NCI-H146 treated with DMSO at 0.1 percent for 48 hours (cell line): ENCODE measurements at regions not wholly inside any gene's neighbourhood (a gene's known extent, or its start where the extent isn't known, plus 50 kb on each side); places are given as distances from the start of the nearest gene placed in this dataset.
"Not testable (repeated sequence)": the region's sequence is repeated elsewhere in the genome, so short reads cannot be mapped to it uniquely, and the experiment has no call there.

Experiments
- DNase-seq: peaks from one replicate; lab custom pipeline; 2025; ENCODE audit not compliant: unreplicated experiment; lab: John Stamatoyannopoulos, UW

DNA sequence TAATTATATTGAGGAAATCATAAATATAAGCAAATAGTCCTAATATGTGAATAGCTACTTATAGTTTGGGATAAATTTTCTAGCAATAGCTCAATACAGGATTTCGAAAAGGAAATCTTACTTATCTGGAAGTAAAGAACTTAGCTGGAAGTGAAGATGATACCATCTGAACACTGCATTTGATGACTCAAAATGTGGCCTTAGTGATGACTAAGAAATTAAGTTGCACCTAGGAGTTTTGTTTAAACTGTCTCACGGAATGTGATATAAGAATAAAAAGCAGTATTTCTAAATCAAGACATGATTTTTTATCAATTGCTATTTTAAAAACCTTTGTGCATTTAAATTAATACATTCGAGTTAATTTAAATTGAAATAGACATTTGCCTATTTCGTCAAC, 91.2 kb downstream of the EOMES start:
- no peak for DNase-seq

DNA sequence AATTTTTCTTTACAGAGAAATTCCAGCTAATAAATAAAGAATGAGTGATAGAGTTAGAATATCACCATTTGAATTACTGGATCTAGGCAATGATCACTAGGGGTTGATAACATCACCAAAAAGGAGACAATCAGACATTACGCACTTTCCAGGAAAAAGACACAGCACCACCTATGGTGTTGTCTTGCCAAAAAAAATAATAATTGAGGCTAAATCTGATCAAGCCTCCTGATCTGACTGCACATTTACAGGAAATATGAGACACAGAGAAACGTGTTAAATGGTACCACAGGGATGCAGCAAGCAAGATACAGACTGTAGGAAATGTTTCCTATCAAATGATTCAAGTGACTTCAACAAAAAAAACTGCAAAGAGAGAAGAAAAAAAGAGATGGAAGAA, 92.8 kb downstream of the EOMES start:
- no peak for DNase-seq

DNA sequence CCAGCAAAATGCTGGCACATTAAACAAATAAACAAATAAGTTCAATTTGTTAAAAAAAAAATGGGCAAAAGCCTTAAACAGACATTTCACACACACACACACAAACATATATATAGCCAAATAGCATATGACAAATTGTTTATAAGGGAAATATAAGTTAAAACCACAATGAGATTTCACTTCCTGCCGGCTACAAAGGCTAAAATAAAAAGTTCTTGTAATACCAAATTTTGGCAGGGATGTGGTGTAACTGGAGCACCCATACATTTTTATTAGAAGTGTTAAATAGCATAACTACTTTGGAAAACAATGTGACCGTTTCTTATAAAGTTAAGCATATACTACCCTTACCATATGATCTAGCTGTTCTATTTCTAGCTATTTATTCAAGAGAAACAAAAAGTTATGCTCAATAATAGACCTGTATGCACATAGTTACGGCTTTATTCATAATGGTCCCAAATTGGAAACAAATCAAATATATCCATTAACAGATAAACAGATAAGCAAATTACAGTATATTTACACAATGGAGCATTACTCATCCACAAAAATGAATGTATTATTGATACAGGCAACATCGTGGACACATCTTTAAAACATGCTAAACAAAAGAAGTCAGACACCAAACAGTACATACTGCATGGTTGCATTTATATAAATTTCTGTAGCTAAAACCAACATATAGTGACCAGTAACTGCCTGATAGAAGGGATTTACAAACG, 93.9 kb downstream of the EOMES start:
- DNase-seq, result no peak

DNA sequence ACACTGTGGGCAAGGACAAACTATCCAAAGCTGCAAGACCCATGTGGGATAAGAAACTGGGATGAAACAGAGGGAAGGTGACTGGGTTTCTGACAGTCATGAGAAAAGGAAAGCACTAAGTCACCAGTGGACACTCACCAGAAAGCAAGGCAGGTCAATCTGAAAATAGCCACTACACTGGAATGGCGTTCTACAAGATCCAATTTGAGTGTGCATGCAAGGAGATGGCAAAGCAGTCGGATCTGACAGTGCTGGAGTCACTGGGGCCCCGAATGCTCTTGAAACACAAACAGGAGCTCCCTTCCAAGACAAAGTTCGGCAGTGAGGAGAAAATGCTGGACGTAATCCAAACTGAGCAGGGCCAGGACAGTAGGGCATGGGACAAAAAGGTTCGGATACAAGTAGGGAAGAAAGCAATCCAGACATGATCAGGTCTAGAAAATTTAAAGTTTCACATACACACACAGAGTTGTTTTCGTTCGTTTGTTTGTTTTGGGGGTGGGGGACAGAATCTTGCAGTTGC, 95.5 kb downstream of the EOMES start:
- no peak for DNase-seq

DNA sequence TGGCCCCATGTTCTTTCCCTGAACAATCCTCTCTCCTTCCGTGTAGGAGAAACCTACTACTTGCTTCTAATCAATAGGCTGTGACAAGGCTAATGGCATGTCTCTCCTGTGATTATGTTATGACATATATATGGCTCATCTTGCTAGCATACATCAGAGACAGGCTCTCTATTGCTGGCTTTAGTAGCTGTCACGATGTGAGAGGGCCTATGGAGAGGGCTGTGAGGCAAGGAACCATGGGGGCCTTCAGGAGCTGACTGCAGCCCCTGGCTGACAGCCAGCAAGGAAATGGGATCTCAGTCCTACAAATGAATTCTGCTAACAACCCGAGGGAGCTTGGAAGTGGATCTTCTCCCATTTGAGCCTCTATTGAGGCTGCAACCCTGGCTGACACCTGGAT, 96.3 kb downstream of the EOMES start:
- no peak for DNase-seq

DNA sequence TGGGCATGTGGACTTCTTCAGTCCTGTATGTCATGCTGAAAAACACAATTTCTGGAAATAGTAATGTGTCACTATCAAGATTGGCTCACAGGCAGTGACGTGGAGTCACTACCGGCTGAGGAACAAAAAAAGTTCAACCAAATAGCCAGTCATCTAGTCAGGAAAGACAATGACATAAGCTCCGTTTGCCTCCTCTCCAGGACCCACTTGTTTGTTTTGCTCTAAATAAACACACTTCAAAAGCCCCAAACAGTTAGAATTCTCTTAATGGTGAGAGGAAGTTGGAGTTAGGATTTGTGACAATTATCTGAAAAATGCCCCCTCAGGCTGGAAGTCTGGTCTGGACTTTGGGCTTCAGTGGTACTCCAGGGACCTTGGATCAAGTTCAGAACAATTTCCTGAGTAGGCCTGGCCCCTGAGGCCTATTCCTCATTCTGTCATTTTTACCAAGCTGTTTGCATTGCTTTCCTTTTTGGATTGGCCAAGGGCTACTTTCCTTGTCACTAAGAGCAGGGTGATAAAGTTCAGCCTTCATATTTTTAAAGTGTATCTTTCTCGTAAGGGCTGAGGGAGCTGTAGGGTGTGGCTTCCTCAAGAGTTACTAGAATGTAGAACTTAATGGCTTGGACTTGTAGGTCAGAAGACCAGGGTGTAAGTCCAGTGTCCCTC, 98.9 kb downstream of the EOMES start:
- no peak for DNase-seq

DNA sequence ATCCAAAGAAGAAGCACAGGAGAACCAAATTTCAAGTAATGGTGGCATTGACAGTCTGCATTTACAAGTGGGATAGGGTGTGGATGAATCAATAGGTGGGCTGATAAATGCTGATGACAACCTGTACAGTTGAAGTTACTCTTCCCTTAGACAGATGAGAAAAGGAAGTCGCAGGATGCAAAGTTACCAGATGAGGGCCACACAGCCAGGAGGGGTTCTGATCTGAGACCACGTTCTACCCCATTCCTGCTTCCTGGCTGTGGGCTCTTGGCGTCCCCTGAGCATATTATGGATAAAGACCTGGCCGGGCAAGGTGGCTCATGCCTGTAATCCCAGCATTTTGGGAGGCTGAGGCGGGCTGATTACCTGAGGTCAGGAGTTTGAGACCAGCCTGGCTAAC, 104.6 kb downstream of the EOMES start:
- no peak for DNase-seq

DNA sequence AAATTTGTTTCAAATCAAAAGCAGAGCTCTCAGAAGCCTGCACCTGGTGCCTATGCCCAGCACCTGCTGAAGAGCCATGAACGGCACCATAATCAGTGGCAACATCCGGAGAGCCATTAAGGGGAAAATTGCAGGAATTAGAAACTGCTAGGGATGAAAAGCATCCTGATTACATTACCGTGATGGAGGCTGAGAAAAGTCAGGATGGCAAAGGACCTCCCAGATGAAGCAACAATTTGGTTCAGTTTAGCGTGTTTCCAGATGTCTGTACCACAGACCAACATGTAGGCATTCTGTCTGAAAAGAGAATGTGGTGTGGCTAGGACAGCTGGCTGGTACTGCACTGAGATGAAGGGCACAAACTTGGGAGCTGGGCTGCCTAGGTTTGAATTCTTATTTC, 106.1 kb downstream of the EOMES start:
- DNase-seq, result peak; percentile 50

DNA sequence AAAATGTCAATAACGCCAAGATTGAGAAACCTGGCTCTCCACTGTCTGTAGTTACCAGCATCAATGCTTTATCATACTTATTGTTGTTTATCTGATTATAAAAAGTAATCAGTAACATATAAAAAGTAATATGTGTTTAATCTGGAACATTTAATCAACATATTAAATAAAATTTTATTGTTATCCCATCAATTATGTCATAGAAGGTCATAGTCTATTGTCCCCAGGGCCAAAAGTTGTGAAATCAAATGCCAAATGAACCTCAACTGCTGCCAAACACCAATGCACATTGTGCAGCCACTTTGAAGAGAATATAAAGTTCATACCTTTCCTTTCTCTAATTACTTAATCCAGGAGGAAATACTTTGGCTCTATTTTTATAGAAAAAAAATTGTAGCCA, 106.6 kb downstream of the EOMES start:
- DNase-seq, result no peak

DNA sequence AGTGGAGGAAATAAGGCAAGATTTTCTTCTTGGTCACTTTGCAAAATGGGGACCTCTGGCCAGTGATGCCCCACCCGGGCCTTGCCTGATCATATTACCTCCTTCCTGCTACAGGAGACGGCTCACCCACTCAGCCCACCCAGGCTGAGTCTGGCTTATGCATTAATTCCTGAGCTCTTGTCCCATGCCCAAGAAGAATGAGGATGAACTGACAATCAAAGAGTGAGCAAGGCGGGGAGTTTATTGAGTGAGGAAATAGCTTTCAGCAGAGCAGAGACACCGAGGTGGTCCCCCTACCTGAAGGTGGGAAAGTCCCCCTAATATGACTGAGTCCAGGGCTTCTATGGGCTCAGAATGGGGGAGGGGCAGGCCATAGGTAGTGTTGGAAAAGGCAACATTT, 107.5 kb downstream of the EOMES start:
- DNase-seq, result no peak

DNA sequence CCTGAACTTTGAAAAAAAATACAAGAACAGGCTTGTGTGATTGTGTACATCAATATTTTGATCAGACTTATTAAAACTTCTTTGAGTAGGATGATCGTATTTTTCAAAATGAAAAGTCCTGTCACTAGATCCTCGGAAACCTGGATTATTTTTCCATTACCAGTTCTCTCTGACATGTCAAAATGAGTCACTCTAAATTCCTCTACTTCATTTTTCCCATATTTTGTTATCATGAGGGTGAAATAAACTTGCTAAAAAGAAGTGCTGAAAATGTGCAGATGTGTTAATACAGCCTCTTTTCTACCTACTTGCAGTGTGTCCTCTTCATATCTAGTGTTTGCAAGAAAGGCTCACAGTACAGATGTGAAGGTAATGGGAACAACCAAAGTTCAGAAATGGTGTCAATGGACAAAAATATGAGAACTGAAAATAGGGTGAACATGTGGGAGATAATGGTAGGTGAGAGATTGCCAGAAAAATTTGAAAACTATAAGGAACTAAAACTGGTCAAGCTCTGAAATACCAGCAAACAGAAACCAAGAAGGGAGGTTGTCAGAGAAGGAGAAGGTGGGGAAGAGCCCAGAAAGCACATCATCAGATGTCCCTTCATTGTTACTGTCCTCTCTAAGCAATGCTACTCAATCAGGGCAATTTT, 108.2 kb downstream of the EOMES start:
- no peak for DNase-seq

DNA sequence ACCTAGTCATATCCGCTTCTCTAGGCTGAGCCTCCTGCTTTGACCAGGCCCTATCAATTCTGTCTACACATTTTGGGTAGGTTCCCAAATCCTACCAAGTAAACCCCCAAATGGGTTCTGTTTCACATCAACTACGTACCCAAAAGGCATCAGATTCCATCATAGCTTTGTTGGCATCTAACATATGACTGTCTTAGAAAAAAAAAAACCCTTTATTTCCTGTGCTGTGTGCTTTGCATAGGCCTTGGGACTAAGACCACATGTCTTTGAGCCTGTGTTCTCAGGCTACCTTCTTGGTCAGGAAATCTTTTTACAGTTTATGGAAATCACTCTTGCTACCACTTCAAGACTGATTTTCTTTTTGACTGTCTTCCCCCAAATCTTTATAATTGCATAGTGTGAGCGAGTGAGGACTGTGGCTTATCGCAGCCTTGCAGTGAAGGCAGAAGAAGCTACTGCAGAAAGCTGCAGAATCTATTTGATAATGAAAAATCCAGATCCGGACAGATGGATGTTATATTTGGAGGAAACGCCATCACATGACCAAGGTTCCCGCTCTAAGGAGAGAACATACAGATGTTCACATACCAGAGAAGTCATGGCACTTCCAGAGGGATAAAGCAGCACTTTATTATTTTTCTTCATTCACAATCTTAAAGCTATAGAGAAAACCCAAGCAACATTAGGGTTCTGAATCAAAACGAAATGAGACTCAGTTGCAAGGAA, 111.2 kb downstream of the EOMES start:
- no peak for DNase-seq

DNA sequence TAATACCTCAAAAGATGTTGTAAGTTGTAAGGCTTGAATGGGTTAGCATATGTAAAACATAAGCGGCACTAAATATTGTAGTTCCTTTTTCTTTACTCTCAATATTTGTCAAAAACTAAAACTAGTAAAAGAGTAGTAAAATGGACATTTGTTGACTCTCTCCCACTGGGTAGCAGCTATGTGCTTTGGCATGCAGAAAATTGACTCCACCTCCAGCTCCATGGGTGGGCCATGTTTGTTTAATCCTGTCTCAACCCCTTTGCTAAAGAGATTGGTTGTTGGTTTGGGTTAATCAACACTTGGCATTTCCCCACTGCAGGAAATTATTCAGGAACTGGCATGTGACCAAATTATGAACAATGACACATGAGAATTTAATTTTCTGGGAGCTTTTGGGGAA, 114.8 kb downstream of the EOMES start:
- DNase-seq, result no peak

DNA sequence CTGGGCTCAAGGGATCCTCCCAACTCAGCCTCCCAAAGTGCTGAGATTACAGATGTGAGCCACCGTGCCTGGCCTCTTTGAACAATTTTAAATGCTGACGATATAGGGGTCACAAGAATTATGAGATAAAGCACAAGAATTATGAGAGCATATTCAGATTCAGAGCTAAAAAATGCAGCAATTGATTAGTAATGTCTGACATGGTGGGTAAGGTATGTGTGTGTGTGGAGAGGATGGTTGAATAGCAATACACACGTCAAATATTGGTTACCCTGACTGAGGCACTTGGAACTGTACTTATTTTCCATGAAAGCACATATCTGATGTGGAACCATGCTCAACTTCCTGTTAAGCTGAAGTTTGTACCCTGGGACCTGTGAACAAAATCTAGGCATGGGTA, 115.6 kb downstream of the EOMES start:
- DNase-seq, result no peak

DNA sequence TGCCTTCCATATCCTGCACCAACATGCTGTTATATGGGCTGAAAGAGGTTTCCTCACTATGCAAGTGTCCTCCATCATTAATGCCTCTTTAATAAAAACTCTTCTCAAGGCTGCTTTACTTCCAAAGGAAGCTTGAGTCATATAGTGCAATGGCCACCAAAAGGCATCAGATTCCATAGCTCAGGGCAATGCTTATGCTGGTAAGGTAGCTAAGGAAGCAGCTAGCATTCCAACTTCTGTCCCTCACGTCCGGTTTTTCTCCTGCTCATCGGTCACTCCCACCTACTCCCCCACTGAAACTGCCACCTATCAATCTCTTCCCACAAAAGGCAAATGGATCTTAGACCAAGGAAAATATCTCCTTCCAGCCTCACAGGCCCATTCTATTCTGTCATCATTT, 117.1 kb upstream of the SLC4A7 start:
- not testable (repeated sequence) for DNase-seq

DNA sequence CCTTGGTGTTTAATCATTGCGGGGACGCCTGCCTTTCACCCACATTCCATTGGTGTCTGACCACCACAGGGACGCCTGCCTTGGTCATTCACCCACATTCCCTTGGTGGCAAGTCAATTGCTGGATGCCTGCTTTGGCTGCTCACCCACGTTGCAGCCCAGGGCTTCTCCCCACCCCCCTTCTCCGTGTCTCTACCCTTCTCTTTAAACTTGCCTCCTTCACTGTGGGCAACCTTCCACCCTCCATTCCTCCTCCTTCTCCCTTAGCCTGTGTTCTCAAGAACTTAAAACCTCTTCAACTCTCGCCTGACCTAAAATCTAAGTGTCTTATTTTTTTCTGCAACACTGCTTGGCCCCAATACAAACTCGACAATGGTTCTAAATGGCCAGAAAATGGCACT, 115.6 kb upstream of the SLC4A7 start:
- not testable (repeated sequence) for DNase-seq

DNA sequence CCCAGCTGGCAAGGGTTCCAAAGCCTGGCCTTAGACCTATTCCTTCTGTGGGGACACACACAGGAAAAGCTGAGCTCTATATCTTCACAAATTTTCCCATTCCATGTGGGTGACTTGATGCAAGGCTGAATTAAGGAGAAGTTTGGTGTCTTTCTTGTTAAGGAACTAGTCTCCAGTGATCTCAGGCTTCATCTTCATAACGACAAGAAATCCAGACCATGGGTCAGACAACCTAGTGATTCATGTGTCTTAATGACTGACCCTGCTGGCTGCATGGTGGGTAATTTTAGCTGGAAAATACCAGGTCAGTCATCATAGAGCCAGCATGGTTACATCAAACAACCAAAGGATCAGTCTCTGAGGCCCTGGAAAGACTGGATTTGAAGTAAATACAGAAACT, 112.7 kb upstream of the SLC4A7 start:
- DNase-seq, result no peak

DNA sequence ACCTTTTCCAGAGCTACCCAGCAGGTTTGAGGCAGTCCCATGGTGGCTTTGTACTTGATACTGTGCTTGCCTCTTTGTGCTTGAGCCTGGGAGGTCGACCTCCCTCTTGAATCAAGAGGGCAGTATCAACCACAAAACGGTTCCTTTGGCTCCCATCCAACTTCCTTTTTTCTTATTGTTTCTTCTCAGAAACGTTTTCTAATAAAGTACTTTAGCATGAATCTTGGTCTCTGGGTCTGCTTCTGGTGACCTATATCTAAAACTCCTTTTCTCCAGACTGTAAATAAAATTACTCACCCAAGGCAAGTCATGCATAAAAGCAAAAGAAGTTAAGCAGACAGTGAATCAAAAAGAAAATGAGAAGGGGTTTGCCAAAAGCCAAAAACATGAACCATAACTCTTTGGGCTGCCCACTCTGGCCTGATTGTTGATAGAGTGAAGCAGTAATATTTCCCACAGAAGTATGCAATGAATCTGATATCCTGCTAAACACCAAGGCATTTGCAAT, 112.2 kb upstream of the SLC4A7 start:
- DNase-seq, result no peak

DNA sequence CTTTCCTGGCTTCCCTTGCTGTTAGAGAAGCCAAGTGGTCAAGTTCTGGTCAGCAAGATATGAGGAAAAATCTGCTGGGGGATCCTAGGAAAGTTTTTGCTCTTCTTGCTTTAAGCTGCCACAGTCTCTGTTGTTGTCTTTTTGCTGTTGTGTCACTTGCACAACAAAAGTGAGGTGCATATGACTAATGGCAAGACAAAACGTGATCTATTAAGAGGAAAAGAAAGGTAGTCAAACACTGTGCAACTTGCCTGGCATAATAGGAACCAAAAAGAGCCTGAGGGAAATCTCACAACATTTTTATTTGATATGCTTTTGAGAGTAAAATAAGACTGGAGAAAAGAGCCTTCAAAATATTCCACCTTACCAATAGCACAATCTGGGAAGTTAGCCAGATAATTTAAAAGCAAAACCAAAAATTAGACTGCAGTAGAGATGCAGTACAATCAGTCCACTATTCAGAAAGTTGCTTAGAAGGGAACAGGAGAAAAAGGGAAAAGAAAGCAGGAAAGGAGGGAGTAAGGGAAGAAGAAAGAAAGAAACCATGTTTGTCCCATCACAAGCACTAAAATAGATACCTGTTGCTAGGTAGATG, 110.0 kb upstream of the SLC4A7 start:
- no peak for DNase-seq

DNA sequence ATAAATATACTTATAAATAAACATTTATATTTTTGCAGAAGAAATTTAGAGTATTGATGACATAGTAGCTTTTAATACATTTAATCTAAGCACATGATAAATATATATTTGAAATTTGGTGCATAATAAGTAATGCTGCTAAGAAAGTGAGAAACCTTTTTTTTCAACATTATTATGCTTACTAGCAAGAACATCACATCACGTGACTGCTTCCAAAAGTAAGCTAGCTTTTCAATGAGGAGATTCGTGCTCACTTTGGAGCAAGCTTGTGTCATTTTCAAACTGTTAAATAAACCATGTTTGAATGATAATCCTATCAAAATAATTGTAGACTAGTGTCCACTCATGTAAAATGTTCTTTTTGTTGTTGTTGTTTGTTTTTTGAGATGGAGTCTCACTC, 109.0 kb upstream of the SLC4A7 start:
- DNase-seq, result no peak
